ENCODE measurements at regions not wholly inside any gene's neighbourhood (a gene's known extent, or its start where the extent isn't known, plus 50 kb on each side); places are given as distances from the start of the nearest gene placed in this dataset.

DNA sequence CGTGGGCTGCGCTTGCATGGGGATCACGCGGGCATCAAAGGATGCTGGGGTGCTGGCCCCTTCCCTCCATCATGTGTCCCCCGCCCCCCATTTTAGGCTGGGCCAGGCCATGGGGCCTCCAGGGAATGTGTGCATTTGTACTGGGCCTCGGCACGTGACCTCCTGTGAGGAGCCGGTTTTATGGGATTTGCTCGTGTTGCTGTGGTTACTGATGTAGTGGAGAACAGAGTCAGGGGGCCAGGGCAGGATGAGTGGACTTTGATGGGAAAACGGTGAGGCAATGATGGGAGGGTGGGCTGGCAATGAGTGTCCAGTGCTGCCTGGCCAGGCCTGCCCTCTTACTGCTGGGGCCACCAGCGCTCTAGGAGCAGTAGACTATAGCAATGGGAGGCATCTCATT, 257.7 kb downstream of the LOXHD1 start:
- no peaks in the 10 kb centered on the region for H3K9me3 Mint-ChIP-seq
- H3K4me1 Mint-ChIP-seq, result no peaks in the 10 kb centered on the region

DNA sequence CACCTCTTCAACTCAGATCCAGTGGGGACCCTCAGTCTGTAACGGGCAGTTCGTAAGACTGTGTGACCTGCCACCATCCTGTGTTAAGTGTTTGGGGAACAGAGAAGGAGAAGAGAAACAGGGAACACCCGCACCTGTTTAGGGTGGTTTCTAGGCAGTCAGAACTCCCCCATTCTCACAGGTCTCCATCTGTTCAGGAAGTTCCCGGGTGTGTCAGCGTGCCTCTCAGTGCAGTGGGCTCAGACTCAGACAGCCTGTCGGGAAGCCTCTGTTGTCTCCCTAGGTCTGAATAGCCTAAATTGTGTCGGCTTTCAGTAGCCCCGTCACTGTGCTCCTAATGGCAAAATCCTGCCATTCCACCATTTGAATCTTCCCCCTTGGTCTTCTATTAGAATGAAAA, 256.6 kb downstream of the LOXHD1 start:
- intact Hi-C loops (cut with micrococcal nuclease), result no loop called here
- H3K4me1 Mint-ChIP-seq, result no peaks in the 10 kb centered on the region
- no peak overlapping the region for H3K27ac Mint-ChIP-seq
- H3K4me3 Mint-ChIP-seq, result no peak overlapping the region
- no peaks in the 10 kb centered on the region for H3K9me3 Mint-ChIP-seq
- TF ChIP-seq, protein P1, sequence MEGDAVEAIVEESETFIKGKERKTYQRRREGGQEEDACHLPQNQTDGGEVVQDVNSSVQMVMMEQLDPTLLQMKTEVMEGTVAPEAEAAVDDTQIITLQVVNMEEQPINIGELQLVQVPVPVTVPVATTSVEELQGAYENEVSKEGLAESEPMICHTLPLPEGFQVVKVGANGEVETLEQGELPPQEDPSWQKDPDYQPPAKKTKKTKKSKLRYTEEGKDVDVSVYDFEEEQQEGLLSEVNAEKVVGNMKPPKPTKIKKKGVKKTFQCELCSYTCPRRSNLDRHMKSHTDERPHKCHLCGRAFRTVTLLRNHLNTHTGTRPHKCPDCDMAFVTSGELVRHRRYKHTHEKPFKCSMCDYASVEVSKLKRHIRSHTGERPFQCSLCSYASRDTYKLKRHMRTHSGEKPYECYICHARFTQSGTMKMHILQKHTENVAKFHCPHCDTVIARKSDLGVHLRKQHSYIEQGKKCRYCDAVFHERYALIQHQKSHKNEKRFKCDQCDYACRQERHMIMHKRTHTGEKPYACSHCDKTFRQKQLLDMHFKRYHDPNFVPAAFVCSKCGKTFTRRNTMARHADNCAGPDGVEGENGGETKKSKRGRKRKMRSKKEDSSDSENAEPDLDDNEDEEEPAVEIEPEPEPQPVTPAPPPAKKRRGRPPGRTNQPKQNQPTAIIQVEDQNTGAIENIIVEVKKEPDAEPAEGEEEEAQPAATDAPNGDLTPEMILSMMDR (IDR thresholded peaks at IDR 0.05), result no peak
- CTCF ChIA-PET, result no interaction called here
- ATAC-seq (ENCODE audit: low read depth) (no peak), DNase-seq (no peak)
- no peaks in the 10 kb centered on the region for H3K36me3 Mint-ChIP-seq (ENCODE audit: low read depth)
- peaks cover 5% of the 10 kb centered on the region for H3K27me3 Mint-ChIP-seq
- POLR2A ChIA-PET, result no interaction called here

More for the DNA sequence above, 257.7 kb downstream of the LOXHD1 start:
- DNase-seq (no peak), ATAC-seq (ENCODE audit: low read depth) (no peak)
- ChIA-PET CTCF (no interaction called here), POLR2A (no interaction called here)
- intact Hi-C loops (cut with micrococcal nuclease), result no loop called here
- Mint-ChIP-seq H3K27me3 (peaks cover 4% of the 10 kb centered on the region), H3K36me3 (ENCODE audit: low read depth) (no peaks in the 10 kb centered on the region), H3K27ac (no peak overlapping the region), H3K4me3 (no peak overlapping the region)
- TF ChIP-seq, protein P1 (IDR thresholded peaks at IDR 0.05), result no peak

DNA sequence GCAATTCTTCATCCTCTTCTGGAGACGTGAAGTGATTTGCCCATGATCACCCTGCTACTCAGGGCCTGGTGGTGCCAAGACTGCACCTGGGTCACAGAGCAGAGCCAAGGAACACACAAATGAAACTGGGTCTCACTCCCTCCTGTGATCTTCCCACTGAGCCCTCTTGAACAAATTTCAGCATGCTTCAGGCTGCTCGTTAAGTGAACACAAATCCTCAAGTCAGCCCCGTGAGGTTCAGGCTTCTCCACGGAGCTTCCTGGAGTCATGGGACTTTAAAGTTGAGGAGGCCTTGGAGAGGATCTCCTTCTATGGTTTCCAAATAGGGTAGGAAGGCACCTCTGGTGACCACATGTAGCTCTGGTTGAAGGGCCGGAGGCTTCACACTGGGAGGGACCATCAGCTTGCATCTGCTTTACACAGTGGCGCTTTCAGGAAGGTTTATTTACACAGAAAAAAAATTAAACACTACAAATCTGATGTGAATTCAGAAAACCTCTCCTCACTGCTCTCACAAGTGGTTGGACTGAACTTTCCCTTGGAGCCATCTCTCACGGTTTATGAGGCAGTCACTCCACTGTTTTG, 255.4 kb downstream of the LOXHD1 start:
- H3K27me3 Mint-ChIP-seq, result peaks cover 8% of the 10 kb centered on the region
- no peak overlapping the region for H3K4me3 Mint-ChIP-seq
- no peaks in the 10 kb centered on the region for H3K4me1 Mint-ChIP-seq
- ChIA-PET POLR2A (no interaction called here), CTCF (no interaction called here)
- DNase-seq, result no peak
- H3K9me3 Mint-ChIP-seq, result no peaks in the 10 kb centered on the region
- intact Hi-C loops (cut with micrococcal nuclease), result no loop called here
- H3K27ac Mint-ChIP-seq, result no peak overlapping the region
- TF ChIP-seq, protein P1 (IDR thresholded peaks at IDR 0.05), result no peak
- no peaks in the 10 kb centered on the region for H3K36me3 Mint-ChIP-seq (ENCODE audit: low read depth)
- ATAC-seq (ENCODE audit: low read depth), result no peak

DNA sequence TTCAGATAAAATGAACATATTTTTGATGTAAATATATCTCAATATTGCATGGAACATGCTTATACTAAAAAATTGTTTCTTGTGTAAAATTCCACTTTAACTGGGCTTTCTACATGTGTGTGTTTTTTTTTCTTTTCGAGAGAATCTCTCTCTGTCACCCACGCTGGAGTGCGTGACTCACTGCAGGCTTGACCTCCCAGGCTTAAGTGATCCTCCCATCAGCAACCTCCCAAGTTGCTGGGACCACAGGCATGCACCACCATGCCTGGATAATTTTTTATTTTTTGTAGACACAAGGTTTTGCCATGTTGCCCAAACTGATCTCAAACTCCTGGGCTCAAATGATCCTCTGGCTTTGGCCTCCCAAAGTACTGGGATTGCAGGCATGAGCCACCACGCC, 254.6 kb downstream of the LOXHD1 start:
- H3K27ac Mint-ChIP-seq, result no peak overlapping the region
- H3K4me3 Mint-ChIP-seq, result no peak overlapping the region
- intact Hi-C loops (cut with micrococcal nuclease), result no loop called here
- H3K9me3 Mint-ChIP-seq, result no peaks in the 10 kb centered on the region
- no peaks in the 10 kb centered on the region for H3K4me1 Mint-ChIP-seq
- ChIA-PET POLR2A (no interaction called here), CTCF (no interaction called here)
- no peak for ATAC-seq (ENCODE audit: low read depth)
- peaks cover 11% of the 10 kb centered on the region for H3K27me3 Mint-ChIP-seq
- TF ChIP-seq, protein P1 (IDR thresholded peaks at IDR 0.05), result no peak
- DNase-seq, result no peak
- H3K36me3 Mint-ChIP-seq (ENCODE audit: low read depth), result no peaks in the 10 kb centered on the region

DNA sequence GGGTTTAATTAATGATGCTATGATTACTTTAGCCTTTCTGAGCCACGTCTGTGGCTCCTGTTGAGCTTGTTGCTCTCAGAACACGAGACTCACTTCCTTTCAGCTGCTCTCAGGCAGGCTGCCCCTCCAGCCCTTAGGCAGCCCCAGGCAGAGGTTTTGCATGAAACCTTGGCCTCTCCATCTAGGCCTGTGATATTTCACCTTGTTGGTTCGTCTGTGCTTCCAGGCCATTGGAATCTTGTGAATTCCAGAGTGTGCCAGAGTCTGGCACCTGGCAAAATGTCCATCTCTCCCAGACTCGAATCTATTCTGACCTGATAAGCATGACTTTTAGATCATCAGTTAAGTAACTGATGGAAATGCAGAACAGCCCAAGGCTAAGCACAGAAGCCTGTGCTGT, 254.1 kb downstream of the LOXHD1 start:
- ChIA-PET CTCF (no interaction called here), POLR2A (no interaction called here)
- no peak for DNase-seq
- H3K27ac Mint-ChIP-seq, result no peak overlapping the region
- intact Hi-C loops (cut with micrococcal nuclease), result no loop called here
- no peaks in the 10 kb centered on the region for H3K9me3 Mint-ChIP-seq
- TF ChIP-seq, protein P1 (IDR thresholded peaks at IDR 0.05), result no peak
- ATAC-seq (ENCODE audit: low read depth), result no peak
- peaks cover 16% of the 10 kb centered on the region for H3K27me3 Mint-ChIP-seq
- no peak overlapping the region for H3K4me3 Mint-ChIP-seq
- H3K36me3 Mint-ChIP-seq (ENCODE audit: low read depth), result no peaks in the 10 kb centered on the region
- H3K4me1 Mint-ChIP-seq, result no peaks in the 10 kb centered on the region

All from activated B cell treated with CpG ODN at 0.5 μM for 24 hours (primary cell).